Activated T-helper 17 cell treated with anti-CD3 and anti-CD28 coated beads, Interleukin-2, amount 50 U/mL, for 72 hours (primary cell): ENCODE measurements at regions not wholly inside any gene's neighbourhood (a gene's known extent, or its start where the extent isn't known, plus 50 kb on each side); places are given as distances from the start of the nearest gene placed in this dataset.

Experiments used
- ATAC-seq: fragments of 150-1000 bp; cut with Tn5 transposase; replicated peaks from 2 replicates; pipeline ENCODE4 v1.10.0; 2021; ENCODE audit warnings: mild to moderate bottlenecking, moderate library complexity
- H3K27ac Mint-ChIP-seq: one replicate; pipeline ENCODE4 v1.8.0; 2022; ENCODE audit warnings: mixed read lengths
- H3K27me3 Mint-ChIP-seq: one replicate; pipeline ENCODE4 v1.8.0; 2022; ENCODE audit warnings: mixed read lengths
- H3K36me3 Mint-ChIP-seq: one replicate; pipeline ENCODE4 v1.8.0; 2022; ENCODE audit warnings: low read depth, mild to moderate bottlenecking, mixed read lengths
- H3K4me1 Mint-ChIP-seq: one replicate; pipeline ENCODE4 v1.8.0; 2022; ENCODE audit warnings: mixed read lengths
- H3K4me3 Mint-ChIP-seq: one replicate; pipeline ENCODE4 v1.8.0; 2022; ENCODE audit warnings: mild to moderate bottlenecking, mixed read lengths
- H3K9me3 Mint-ChIP-seq: one replicate; pipeline ENCODE4 v1.8.0; 2022; ENCODE audit warnings: mixed read lengths

GRCh38 chr3:187918081-187918644 is 172.9 kb upstream of the BCL6 start:
- no peaks in the 10 kb centered on the region for H3K36me3 Mint-ChIP-seq
- H3K27me3 Mint-ChIP-seq, result peaks cover 7% of the 10 kb centered on the region
- peak overlapping the region; percentile 92 for H3K27ac Mint-ChIP-seq
- no peaks in the 10 kb centered on the region for H3K9me3 Mint-ChIP-seq
- peaks cover 39% of the 10 kb centered on the region for H3K4me1 Mint-ChIP-seq
- peak overlapping the region; percentile 80 for H3K4me3 Mint-ChIP-seq
- ATAC-seq, result no peak

GRCh38 chr3:187919048-187919447 is 173.8 kb upstream of the BCL6 start:
- H3K27ac Mint-ChIP-seq, result peak overlapping the region; percentile 92
- H3K9me3 Mint-ChIP-seq, result no peaks in the 10 kb centered on the region
- H3K4me3 Mint-ChIP-seq, result peak overlapping the region; percentile 80
- peak; percentile 66 for ATAC-seq
- no peaks in the 10 kb centered on the region for H3K36me3 Mint-ChIP-seq
- peaks cover 7% of the 10 kb centered on the region for H3K27me3 Mint-ChIP-seq
- H3K4me1 Mint-ChIP-seq, result peaks cover 42% of the 10 kb centered on the region

GRCh38 chr3:187919544-187919943 is 174.3 kb upstream of the BCL6 start:
- Mint-ChIP-seq H3K36me3 (no peaks in the 10 kb centered on the region), H3K27ac (peak overlapping the region; percentile 92), H3K9me3 (peaks cover under 1% of the 10 kb centered on the region), H3K27me3 (peaks cover 7% of the 10 kb centered on the region), H3K4me3 (peak overlapping the region; percentile 80), H3K4me1 (peaks cover 42% of the 10 kb centered on the region)
- peak; percentile 38 for ATAC-seq

GRCh38 chr3:187920030-187920429 is 174.8 kb upstream of the BCL6 start:
- H3K9me3 Mint-ChIP-seq, result peaks cover 5% of the 10 kb centered on the region
- H3K4me1 Mint-ChIP-seq, result peaks cover 42% of the 10 kb centered on the region
- H3K27ac Mint-ChIP-seq, result peak overlapping the region; percentile 92
- H3K36me3 Mint-ChIP-seq, result no peaks in the 10 kb centered on the region
- no peak for ATAC-seq
- H3K4me3 Mint-ChIP-seq, result peak overlapping the region; percentile 80
- H3K27me3 Mint-ChIP-seq, result peaks cover 7% of the 10 kb centered on the region

GRCh38 chr3:187920913-187921312 is 175.6 kb upstream of the BCL6 start:
- Mint-ChIP-seq H3K4me1 (peaks cover 47% of the 10 kb centered on the region), H3K9me3 (peaks cover 5% of the 10 kb centered on the region), H3K27me3 (peaks cover 7% of the 10 kb centered on the region), H3K4me3 (no peak overlapping the region), H3K36me3 (no peaks in the 10 kb centered on the region), H3K27ac (no peak overlapping the region)
- ATAC-seq, result no peak

GRCh38 chr3:187921391-187922074 is 176.3 kb upstream of the BCL6 start:
- no peak overlapping the region for H3K4me3 Mint-ChIP-seq
- H3K9me3 Mint-ChIP-seq, result peaks cover 5% of the 10 kb centered on the region
- H3K36me3 Mint-ChIP-seq, result no peaks in the 10 kb centered on the region
- ATAC-seq, result no peak
- peaks cover 7% of the 10 kb centered on the region for H3K27me3 Mint-ChIP-seq
- H3K4me1 Mint-ChIP-seq, result peaks cover 52% of the 10 kb centered on the region
- H3K27ac Mint-ChIP-seq, result no peak overlapping the region

- H3K4me3 Mint-ChIP-seq, result peak overlapping the region; percentile 49
Measured at GRCh38 chr3:187922704-187923416, 177.6 kb upstream of the BCL6 start.

DNA sequence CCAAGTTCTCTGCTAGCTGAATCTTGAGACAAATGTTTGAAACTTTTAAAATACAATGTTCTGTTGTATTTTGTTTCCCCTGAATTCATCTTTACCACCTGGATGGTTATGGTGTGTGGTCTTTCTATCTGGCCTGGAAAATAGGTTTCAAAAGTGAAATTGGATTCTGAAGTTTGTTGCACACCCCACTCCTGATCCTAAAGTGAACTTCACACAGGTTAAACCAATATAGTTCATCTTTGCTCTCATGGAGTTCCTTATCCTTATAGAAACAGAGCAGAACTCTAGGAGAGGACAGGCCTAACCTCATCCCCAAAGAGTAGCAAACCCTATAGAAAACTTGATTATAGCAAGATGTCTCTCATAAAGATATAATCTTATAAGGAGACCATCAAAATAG is 179.4 kb upstream of the BCL6 start:
- peaks cover 7% of the 10 kb centered on the region for H3K27me3 Mint-ChIP-seq
- peaks cover 52% of the 10 kb centered on the region for H3K4me1 Mint-ChIP-seq
- ATAC-seq, result no peak
- H3K27ac Mint-ChIP-seq, result no peak overlapping the region
- H3K36me3 Mint-ChIP-seq, result no peaks in the 10 kb centered on the region
- H3K4me3 Mint-ChIP-seq, result no peak overlapping the region
- H3K9me3 Mint-ChIP-seq, result peaks cover 5% of the 10 kb centered on the region

More at GRCh38 chr3:187922704-187923416, 177.6 kb upstream of the BCL6 start:
- H3K27me3 Mint-ChIP-seq, result peaks cover 7% of the 10 kb centered on the region
- peaks cover 60% of the 10 kb centered on the region for H3K4me1 Mint-ChIP-seq
- ATAC-seq, result peak; percentile 80
- peak overlapping the region; percentile 69 for H3K27ac Mint-ChIP-seq
- H3K9me3 Mint-ChIP-seq, result peaks cover 5% of the 10 kb centered on the region
- no peaks in the 10 kb centered on the region for H3K36me3 Mint-ChIP-seq

- Mint-ChIP-seq H3K9me3 (peaks cover 5% of the 10 kb centered on the region), H3K36me3 (no peaks in the 10 kb centered on the region), H3K27me3 (peaks cover 7% of the 10 kb centered on the region)
Measured at GRCh38 chr3:187925326-187925725, 180.1 kb upstream of the BCL6 start.

DNA sequence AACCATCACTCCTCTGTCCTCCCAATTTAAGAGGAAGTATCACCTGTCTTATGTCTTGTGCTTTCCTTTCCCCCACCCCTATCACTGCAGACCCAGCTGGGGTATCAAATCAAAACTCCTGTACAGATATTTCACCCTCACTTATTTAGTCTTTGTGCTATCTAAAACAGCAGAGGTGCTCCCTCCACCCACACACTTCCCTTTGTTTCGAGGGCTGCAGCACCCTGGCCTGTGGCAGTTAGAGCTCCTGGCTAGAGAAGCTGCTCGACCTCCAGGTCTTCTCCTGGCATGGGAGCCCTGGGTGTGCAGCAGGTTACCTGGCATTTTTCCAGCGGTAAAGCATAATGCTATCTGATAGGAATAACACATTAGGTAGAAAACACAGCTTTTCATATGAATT is 181.4 kb upstream of the BCL6 start:
- Mint-ChIP-seq H3K4me1 (peaks cover 49% of the 10 kb centered on the region), H3K36me3 (no peaks in the 10 kb centered on the region), H3K4me3 (peak overlapping the region; percentile 26), H3K27me3 (peaks cover 1% of the 10 kb centered on the region), H3K9me3 (peaks cover 5% of the 10 kb centered on the region), H3K27ac (peak overlapping the region; percentile 42)
- no peak for ATAC-seq

More at GRCh38 chr3:187925326-187925725, 180.1 kb upstream of the BCL6 start:
- no peak overlapping the region for H3K4me3 Mint-ChIP-seq
- ATAC-seq, result no peak
- H3K4me1 Mint-ChIP-seq, result peaks cover 53% of the 10 kb centered on the region
- H3K27ac Mint-ChIP-seq, result no peak overlapping the region

DNA sequence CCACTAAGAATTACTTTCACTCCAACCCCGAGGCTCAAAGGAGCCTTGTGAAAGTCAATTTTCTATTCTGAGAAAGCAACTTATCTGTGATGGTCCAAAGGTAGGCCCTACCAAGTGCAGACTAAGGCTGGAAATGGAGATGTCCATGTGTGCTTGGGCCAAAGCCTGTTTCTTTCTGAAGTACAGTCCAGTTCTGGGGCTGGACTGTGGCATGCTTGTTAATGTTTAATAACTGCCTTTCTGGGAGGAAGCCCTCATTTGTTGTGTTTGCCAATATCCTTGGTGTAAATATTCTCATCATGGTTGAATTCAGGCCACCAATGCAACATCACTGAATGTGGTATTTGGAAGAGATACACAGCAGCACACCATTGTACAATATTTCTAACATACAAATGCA is 182.3 kb upstream of the BCL6 start:
- Mint-ChIP-seq H3K4me1 (peaks cover 48% of the 10 kb centered on the region), H3K36me3 (no peaks in the 10 kb centered on the region), H3K9me3 (peaks cover 5% of the 10 kb centered on the region), H3K27ac (no peak overlapping the region), H3K4me3 (no peak overlapping the region), H3K27me3 (no peaks in the 10 kb centered on the region)
- no peak for ATAC-seq

DNA sequence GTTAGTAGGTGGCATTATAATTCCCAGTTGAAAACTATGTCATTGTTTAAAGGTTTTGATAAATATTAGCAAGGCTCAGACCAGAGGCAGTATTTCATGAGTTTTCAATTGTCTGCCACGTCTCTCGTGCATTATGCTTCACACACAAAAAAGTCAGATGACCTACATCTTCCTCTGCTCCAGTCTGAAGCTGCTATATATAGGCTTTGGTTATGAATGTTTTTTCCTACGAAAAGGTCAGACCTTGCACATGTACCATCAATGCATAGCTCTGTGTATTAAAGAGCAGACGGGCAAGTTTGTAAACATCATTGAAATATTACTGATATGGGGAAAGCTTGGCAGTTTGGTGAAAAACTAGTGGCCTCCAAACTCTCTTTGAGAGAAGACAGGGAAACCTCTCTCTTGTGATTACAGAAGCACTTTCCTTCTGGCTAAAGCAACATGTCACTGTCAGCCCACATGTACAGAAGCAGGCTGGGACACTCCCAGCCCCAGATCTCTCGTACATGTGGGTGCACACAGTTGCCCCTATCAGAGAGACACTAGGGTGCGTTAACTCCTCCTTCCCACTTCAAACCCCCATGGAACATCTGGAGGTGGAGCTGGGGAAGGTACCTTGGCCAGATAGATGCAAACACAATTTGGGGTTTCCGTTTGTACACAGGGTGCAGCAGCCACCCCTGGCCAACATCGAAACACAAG is 184.0 kb upstream of the BCL6 start:
- H3K4me1 Mint-ChIP-seq, result peaks cover 33% of the 10 kb centered on the region
- ATAC-seq, result peak; percentile 82
- no peak overlapping the region for H3K27ac Mint-ChIP-seq
- no peaks in the 10 kb centered on the region for H3K36me3 Mint-ChIP-seq
- H3K27me3 Mint-ChIP-seq, result no peaks in the 10 kb centered on the region
- H3K4me3 Mint-ChIP-seq, result peak overlapping the region; percentile 49
- peaks cover 5% of the 10 kb centered on the region for H3K9me3 Mint-ChIP-seq

GRCh38 chr3:187930021-187930420 is 184.8 kb upstream of the BCL6 start:
- H3K4me3 Mint-ChIP-seq, result no peak overlapping the region
- H3K4me1 Mint-ChIP-seq, result peaks cover 36% of the 10 kb centered on the region
- ATAC-seq, result no peak
- no peaks in the 10 kb centered on the region for H3K36me3 Mint-ChIP-seq
- H3K9me3 Mint-ChIP-seq, result no peaks in the 10 kb centered on the region
- no peak overlapping the region for H3K27ac Mint-ChIP-seq
- H3K27me3 Mint-ChIP-seq, result no peaks in the 10 kb centered on the region

- Mint-ChIP-seq H3K27me3 (no peaks in the 10 kb centered on the region), H3K27ac (no peak overlapping the region), H3K9me3 (no peaks in the 10 kb centered on the region), H3K36me3 (no peaks in the 10 kb centered on the region), H3K4me1 (peaks cover 40% of the 10 kb centered on the region), H3K4me3 (no peak overlapping the region)
- ATAC-seq, result no peak
Measured at GRCh38 chr3:187931101-187931500, 185.8 kb upstream of the BCL6 start.
